ENCODE measurements at regions not wholly inside any gene's neighbourhood (a gene's known extent, or its start where the extent isn't known, plus 50 kb on each side); places are given as distances from the start of the nearest gene placed in this dataset.
"Not testable (repeated sequence)": the region's sequence is repeated elsewhere in the genome, so short reads cannot be mapped to it uniquely, and the experiment has no call there.

- no peak for DNase-seq
Measured at GRCh38 chr13:90498816-90499215, 848.7 kb upstream of the MIR17HG start.

- DNase-seq, result no peak
Measured at GRCh38 chr13:90500569-90500968, 846.9 kb upstream of the MIR17HG start.

- DNase-seq, result no peak
Measured at GRCh38 chr13:90502153-90502552, 845.3 kb upstream of the MIR17HG start.

- DNase-seq, result no peak
Measured at GRCh38 chr13:90502762-90503161, 844.7 kb upstream of the MIR17HG start.

GRCh38 chr13:90510319-90510718 lies 837.2 kb upstream of the MIR17HG start:
- DNase-seq, result no peak

- DNase-seq, result no peak
Measured at GRCh38 chr13:90511903-90512302, 835.6 kb upstream of the MIR17HG start.

GRCh38 chr13:90514712-90515111 lies 832.8 kb upstream of the MIR17HG start:
- not testable (repeated sequence) for DNase-seq

GRCh38 chr13:90518417-90518816 lies 829.1 kb upstream of the MIR17HG start:
- DNase-seq, result no peak

- DNase-seq, result no peak
Measured at GRCh38 chr13:90519157-90519556, 828.3 kb upstream of the MIR17HG start.

- DNase-seq, result no peak
Measured at GRCh38 chr13:90526711-90527110, 820.8 kb upstream of the MIR17HG start.

GRCh38 chr13:90531744-90532143 lies 815.7 kb upstream of the MIR17HG start:
- DNase-seq, result no peak

GRCh38 chr13:90532861-90533492 lies 814.5 kb upstream of the MIR17HG start:
- no peak for DNase-seq

- no peak for DNase-seq
Measured at GRCh38 chr13:90533866-90534265, 813.6 kb upstream of the MIR17HG start.

- DNase-seq, result no peak
Measured at GRCh38 chr13:90534617-90535370, 812.7 kb upstream of the MIR17HG start.

- DNase-seq, result no peak
Measured at GRCh38 chr13:90535421-90535820, 812.1 kb upstream of the MIR17HG start.

- no peak for DNase-seq
Measured at GRCh38 chr13:90538063-90538462, 809.4 kb upstream of the MIR17HG start.

- DNase-seq, result no peak
Measured at GRCh38 chr13:90541346-90541745, 806.1 kb upstream of the MIR17HG start.

- DNase-seq, result no peak
Measured at GRCh38 chr13:90542959-90543505, 804.5 kb upstream of the MIR17HG start.

GRCh38 chr13:90545070-90545840 lies 802.2 kb upstream of the MIR17HG start:
- DNase-seq, result peak; percentile 2

GRCh38 chr13:90547272-90547790 lies 800.2 kb upstream of the MIR17HG start:
- DNase-seq, result no peak

GRCh38 chr13:90551253-90551652 lies 796.2 kb upstream of the MIR17HG start:
- DNase-seq, result no peak

GRCh38 chr13:90552702-90553101 lies 794.8 kb upstream of the MIR17HG start:
- no peak for DNase-seq

GRCh38 chr13:90553159-90553558 lies 794.3 kb upstream of the MIR17HG start:
- DNase-seq, result no peak
